GM18951 (cell line): ENCODE measurements at regions not wholly inside any gene's neighbourhood (a gene's known extent, or its start where the extent isn't known, plus 50 kb on each side); places are given as distances from the start of the nearest gene placed in this dataset.

ENCODE experiments used
- POLR2A ChIP-seq: IDR thresholded peaks from 4 replicates; pipeline ENCODE4 v1.6.1; 2011; ENCODE audit warnings: mild to moderate bottlenecking; ENCODE audit not compliant: insufficient read length, insufficient read depth; ENCODE audit errors: extremely low read depth
- in situ Hi-C: fragments of 300-500 bp; cut with MboI; formaldehyde crosslinking; loops from one replicate; pipeline ENCODE4 v1.12.0; 2022; ENCODE audit warnings: low sequenced_read_pairs, mixed read lengths, inconsistent platforms; ENCODE audit not compliant: unreplicated experiment

DNA sequence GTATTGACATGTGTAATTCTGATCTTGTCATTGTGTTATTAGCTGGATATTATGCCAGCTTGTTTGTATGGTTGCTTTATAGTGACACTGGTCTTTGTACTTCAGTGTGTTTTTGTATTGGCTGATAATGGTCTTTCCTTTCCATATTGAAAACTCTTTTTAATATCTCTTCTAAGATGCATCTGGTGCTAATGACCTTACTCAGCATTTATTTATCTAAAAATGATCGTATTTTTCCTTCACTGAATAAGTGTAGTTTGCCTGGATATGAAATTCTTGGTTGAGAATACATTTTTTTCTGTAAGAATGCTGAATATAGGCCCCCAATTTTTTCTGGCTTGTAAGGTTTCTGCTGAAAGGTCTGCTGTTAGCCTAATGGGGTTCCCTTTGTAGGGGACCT, 465.5 kb upstream of the TMPRSS15 start:
- TF ChIP-seq POLR2A = no peak
- in situ Hi-C loops = no loop called here

DNA sequence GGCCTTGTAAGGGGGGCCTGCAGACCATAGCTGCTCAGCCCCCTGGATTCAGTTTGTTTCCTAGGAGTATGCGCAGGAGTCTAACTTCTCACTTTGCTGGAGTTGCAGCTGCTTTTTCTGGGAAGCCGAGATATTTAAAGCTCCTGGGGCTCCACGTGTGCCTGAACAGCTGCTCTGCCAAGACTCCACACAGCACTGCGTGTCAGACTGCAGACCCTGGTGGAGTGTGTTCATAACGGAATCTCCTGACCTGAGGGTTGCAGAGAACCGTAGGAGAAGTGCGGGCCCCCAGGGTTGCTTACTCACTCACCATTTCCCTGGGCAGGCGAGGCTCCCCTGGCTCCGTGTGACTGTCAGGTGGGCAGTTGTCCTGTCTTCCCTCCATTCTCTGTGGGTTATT, 474.3 kb upstream of the TMPRSS15 start:
- no peak for TF ChIP-seq POLR2A
- in situ Hi-C loops = no loop called here

DNA sequence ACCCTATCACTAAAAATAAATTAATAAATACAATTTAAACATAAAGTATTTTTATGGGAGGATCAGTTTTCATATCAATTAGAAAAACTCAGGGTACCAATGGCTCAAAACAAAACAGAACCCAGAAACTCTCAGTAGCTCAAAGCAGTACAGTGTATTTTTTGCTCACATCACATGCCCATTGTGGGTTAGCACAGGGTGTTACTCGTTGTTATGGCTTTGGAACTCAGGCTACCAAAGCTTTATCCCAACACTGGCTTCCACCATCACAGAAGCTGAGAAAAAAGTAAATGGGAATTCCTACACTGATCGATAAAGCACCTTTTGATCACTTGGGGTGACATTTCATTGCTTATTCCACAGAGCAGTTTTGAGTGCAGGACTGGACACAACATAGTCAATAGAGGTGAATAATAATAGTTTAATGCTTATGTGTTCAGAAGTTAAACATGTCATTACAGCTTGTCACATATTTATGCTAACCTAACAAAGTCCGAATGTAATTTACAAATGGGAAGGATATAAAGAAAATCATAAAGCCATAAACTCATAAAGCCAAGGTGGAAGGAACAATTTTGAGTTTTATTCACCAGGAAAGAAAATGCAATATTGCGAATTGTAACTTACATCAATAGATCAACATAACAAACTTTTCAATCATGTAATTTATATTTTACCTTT, 484.5 kb upstream of the TMPRSS15 start:
- no peak for TF ChIP-seq POLR2A
- in situ Hi-C loops = no loop called here

DNA sequence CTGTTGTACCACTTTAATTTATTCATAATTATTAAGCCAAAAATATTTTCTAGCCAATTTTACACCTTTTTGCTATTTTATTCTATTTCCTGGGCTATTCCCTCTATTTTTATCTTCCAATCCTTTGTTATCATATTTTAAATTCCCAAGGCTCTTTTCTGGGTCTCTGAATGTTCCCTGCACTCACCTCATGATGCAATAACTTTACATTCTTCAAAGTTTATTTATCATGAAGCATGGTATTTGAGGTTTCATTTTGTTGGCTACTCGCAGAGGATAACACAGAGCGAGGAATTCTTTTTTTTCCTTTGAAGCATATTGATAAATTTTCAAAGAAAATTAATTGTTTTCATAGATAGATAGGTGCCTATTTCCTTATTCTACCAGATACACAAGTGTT, 489.8 kb upstream of the TMPRSS15 start:
- TF ChIP-seq POLR2A = no peak

DNA sequence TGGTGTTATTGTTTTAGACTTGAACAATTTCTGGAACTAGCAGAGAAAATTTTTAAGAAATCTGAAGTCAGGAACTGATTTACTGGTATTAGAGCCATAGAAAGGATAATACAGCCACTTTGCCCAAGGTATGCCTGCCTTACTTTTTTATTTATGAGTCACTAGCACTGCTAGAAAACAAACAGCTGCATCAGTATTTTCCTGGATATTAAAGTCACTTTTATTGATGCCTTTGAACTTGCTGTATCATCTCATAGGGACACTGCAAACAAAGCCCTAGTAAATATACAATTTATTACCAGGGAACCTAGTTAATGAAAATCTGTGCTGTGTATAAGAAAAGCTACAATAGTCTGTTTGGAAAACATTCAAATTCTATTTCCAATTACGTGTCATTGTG, 490.8 kb upstream of the TMPRSS15 start:
- TF ChIP-seq POLR2A = no peak
- in situ Hi-C loops = no loop called here

More for the DNA sequence above, 489.8 kb upstream of the TMPRSS15 start:
- in situ Hi-C loops = no loop called here

DNA sequence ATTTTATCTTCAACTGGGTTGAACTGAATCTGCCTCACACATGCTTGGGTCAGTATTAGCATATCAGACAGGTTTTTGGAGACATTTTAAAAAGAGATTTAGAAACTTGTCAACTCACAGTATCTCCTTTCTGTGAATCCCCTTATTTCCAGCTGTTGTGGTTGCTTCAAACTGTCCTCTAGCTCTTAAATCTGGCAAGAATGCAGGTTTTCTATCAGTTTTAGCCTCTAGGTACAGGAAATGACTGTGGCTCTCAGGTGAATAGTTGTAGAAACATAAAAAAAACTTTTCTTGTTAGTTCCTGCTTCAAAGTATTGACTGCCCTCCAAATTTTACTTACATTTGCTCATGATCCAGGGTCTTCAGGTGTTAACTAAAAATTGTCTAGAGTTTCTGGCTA, 495.7 kb upstream of the TMPRSS15 start:
- no peak for TF ChIP-seq POLR2A

DNA sequence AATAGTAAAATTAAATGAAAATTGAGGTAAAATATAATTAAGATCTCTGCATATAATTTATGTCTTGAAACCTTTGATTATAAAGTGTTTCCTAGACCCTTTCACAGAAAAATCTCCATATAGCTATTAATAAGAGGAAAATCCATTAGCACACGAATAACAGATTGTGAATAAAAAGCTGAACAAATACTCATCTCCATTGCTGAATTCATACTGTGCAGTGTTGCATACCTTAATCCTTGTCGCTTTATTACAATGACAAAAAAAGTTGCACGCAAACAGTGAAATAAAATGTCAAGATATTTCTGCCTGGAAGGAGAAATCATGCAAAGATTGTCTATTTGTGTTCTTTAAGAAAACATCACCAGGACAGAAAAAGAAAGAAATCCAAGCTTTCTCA, 499.1 kb upstream of the TMPRSS15 start:
- in situ Hi-C loops = no loop called here
- no peak for TF ChIP-seq POLR2A

More for the DNA sequence above, 495.7 kb upstream of the TMPRSS15 start:
- in situ Hi-C loops = no loop called here

DNA sequence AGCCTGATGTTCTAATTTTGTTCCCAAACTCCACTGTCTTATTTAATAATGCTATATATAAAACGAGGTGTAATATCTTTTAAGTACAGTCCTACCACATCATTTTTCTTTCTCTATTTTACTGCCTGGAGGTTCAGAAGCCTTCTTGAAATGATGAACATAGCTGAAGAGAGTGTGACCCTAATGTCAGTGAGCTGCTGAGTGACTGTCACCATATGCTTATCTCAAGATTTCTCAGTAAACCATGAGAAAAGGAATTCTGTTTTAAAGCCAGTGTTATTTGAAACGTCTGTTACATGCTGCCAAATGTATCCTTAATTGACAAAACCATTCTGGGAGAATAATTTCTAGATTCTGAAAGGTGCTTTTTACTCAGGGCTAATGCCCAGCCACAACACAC, 503.5 kb upstream of the TMPRSS15 start:
- TF ChIP-seq POLR2A = no peak
- in situ Hi-C loops = no loop called here

DNA sequence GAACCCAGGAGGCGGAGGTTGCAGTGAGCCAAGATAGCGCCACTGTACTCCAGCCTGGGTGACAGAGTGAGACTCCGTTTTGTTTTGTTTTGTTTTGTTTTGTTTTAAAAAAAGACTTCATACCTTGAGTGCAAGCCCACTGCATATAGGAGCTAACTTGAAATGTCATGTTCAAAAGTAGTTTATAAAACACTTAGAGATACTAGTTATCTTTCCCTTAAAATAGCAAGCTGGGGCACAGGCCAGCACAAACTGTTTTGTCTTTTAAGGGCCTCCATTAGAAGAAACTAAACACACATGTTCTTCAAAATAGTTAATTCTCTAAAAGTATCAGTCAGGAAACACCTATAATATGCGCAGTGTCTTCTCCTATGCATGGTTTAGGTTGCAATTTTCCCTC, 505.1 kb upstream of the TMPRSS15 start:
- in situ Hi-C loops = no loop called here
- TF ChIP-seq POLR2A = no peak

DNA sequence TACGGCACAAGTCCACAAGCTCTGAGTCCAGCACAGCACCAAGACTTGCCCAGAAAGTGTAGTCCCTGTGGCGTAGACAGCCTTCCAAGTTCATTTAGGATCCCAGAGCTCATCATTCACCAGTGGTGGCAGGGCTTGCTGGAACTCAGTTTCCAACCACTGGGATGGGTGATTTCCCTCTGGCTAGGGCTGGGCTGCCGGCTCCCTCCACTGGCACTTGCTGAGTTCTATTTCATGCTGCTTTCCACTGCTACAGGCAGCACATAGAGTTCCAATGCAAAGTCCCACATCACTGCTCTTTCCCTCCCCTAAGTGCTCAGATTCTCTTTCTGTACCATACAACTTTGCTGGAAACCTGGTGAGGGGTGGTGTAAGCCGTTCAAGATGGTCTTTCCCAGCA, 510.3 kb upstream of the TMPRSS15 start:
- in situ Hi-C loops = no loop called here
- no peak for TF ChIP-seq POLR2A

DNA sequence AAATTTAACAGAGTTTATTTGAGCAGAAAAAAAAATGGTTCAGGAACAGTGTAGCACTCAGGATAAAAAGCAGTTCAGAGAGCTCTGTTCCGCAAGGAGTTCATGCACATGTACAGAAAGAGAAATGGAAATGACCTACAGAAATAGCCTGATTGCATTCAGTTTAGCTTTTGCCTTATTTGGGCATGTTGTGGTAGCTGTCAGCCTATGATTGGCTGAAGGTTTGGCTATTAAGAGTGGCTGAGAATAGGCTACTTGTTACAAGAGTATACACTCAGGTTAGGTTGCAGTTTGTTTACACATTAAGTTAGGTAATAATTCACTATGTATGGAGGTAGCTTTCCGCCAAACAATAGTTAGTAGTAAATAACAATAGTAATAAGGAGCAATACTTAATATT, 511.0 kb upstream of the TMPRSS15 start:
- no peak for TF ChIP-seq POLR2A
- in situ Hi-C loops = no loop called here

DNA sequence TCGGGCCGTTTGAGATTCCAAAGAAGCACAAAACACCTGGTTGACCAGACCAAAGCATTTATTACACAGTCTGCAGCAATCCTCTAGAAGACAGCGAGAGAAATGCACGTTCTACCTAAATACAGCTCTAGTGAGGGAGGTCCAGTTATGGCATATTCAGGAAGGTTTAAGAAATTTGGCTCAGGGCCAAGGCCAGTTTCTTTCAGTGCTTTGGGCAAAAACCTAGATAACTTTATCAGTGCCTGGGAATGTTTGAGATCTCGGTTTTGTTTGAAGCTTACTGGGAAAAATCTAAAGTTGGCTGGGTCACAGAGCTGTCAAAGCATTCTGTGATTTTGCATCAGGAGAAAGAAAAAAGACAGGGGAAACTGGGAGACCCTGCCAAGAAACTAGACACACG, 514.0 kb upstream of the TMPRSS15 start:
- in situ Hi-C loops = no loop called here
- no peak for TF ChIP-seq POLR2A

DNA sequence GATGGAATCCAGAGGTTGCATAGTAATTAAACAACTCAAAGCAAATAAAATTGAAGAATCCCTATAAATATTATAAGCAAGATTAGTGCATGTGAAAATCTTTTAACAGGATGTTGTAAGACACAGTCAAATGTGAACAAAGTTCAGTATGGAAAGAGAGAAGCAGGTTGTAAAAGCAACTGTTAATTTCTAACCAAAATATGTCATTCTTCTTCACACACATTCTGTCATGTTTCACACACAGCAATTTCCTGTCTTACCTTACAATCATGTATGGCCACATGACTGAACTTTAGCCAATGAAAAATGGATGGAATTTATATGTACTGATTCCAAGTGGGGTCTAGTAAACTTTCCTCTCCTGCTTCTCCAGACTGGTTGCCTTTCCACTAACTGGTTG, 527.7 kb upstream of the TMPRSS15 start:
- in situ Hi-C loops = no loop called here
- TF ChIP-seq POLR2A = no peak

DNA sequence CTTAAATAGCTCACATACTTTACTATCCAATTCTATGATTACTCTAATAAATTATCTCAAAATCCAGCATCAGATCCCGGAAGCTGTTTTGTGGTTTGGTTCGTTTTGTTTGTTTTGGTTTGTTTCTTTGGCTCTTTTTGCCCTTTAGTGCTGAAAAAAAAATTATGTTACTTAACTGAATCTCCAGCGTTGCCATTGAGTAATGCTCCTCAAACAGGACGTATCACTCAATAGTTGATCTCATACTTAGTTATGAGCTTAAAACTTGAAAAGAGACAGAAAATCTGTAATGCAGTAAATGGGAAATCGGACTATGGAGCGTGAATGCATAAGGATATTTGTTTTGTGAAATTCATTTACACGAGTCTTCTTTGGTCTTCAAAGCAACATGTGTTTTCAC, 533.8 kb upstream of the TMPRSS15 start:
- in situ Hi-C loops = no loop called here
- TF ChIP-seq POLR2A = no peak

DNA sequence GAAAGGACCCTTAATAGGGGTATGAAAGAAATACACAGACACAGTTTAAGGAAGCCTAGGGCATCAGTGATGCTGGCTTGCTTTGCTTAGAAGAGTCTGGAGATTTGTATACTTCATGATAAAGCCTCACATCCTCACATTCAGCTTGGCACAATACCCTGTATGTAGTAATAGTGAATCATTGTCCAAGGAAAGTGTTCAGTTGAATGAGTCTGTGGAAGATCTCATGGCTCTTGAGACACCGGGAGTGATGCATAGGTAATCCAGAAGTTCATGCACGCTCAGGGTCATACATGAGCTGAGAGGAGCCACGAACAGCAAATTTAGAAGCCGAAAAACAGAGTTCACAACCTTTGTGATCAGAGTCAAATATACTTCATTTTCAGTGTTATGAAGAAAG, 537.2 kb upstream of the TMPRSS15 start:
- TF ChIP-seq POLR2A = no peak
- in situ Hi-C loops = no loop called here
